ENCODE measurements at regions not wholly inside any gene's neighbourhood (a gene's known extent, or its start where the extent isn't known, plus 50 kb on each side); places are given as distances from the start of the nearest gene placed in this dataset.

DNA sequence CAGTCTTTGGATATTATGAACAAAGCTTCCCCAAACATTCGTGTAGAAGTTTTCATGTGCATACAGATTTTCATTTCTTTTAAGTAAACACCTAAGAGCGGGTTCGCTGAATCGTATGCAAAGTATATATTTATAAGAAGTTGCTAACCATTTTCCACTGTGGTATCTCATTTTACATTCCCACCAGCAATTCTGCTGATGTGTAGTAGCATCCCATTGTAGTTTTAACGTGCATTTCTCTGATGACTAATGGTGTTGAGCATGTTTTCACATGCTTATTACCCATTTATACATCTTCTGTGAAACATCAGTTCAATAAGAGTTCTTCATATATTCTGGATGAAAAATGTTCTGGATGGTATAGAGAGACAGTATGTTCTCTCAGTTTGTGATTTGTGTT, 97.4 kb downstream of the IYD start:
- no peak for TF ChIP-seq CTCF (optimal IDR thresholded peaks at IDR 0.05 in 1 of 3, IDR thresholded peaks at IDR 0.05 in 1 of 3, conservative IDR thresholded peaks at IDR 0.05 in 1 of 3; ENCODE audit: extremely low read depth in 1 of 3, insufficient read depth in 2 of 3, low read length in 3 of 3)
- no peak for TF ChIP-seq EZH2 (IDR thresholded peaks at IDR 0.05; ENCODE audit: low read length)

Data from keratinocyte (primary cell).